ENCODE measurements at regions not wholly inside any gene's neighbourhood (a gene's known extent, or its start where the extent isn't known, plus 50 kb on each side); places are given as distances from the start of the nearest gene placed in this dataset.

DNA sequence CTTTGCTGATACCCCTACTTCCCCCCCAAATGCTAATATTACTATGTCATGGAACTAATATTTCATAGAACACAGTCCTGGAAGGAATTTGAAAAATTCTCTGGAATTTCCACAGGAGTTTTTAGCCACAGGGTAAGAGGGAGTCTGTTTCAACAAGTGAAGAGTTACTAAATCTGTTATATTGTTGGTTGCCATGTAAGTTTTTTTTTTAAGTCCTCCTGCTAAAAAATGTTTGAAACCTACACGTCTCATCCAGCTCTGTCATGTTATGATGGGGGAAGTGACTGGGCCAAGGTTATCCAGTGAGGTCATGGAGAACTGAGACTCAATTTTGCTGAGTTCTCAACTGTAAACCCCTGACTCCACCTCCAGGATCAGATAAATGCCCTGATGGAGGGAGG lies 60.8 kb upstream of the USP24 start:
- H3K27me3 ChIP-seq (ENCODE audit: insufficient read depth, low read depth): no peaks in the 10 kb centered on the region
- H3K4me2 ChIP-seq: no peak overlapping the region
- intact Hi-C loops (cut with micrococcal nuclease; ENCODE audit: unreplicated experiment): loop anchor here (2.0 to 5.0 kb wide), 2 partner anchors 59 to 204 kb away; no protein-coding TSS in a partner anchor
- H4K20me1 ChIP-seq (ENCODE audit: insufficient read depth): no peaks in the 10 kb centered on the region
- no peak overlapping the region for H2AFZ ChIP-seq
- no TSS peak for BruUV-seq (replicated peaks)
- H3K9me3 ChIP-seq (ENCODE audit: insufficient read depth, low read depth): no peaks in the 10 kb centered on the region
- ChIA-PET POLR2A (ENCODE audit: unreplicated experiment) (no interaction called here), CTCF (no interaction called here)
- H3K79me2 ChIP-seq (ENCODE audit: low read depth): no peaks in the 10 kb centered on the region
- H3K9me2 ChIP-seq (ENCODE audit: insufficient read depth): no peaks in the 10 kb centered on the region
- no peak for TF ChIP-seq EZH2 (IDR thresholded peaks at IDR 0.05; ENCODE audit: low read depth)
- TF ChIP-seq, protein P1, sequence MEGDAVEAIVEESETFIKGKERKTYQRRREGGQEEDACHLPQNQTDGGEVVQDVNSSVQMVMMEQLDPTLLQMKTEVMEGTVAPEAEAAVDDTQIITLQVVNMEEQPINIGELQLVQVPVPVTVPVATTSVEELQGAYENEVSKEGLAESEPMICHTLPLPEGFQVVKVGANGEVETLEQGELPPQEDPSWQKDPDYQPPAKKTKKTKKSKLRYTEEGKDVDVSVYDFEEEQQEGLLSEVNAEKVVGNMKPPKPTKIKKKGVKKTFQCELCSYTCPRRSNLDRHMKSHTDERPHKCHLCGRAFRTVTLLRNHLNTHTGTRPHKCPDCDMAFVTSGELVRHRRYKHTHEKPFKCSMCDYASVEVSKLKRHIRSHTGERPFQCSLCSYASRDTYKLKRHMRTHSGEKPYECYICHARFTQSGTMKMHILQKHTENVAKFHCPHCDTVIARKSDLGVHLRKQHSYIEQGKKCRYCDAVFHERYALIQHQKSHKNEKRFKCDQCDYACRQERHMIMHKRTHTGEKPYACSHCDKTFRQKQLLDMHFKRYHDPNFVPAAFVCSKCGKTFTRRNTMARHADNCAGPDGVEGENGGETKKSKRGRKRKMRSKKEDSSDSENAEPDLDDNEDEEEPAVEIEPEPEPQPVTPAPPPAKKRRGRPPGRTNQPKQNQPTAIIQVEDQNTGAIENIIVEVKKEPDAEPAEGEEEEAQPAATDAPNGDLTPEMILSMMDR (conservative IDR thresholded peaks at IDR 0.05): no peak
- no peaks in the 10 kb centered on the region for H3F3A ChIP-seq (ENCODE audit: insufficient read depth, low read depth)
- no peaks in the 10 kb centered on the region for H3K36me3 ChIP-seq (ENCODE audit: low read depth)
- H3K27ac ChIP-seq: no peak overlapping the region
- H3K4me3 ChIP-seq: no peak overlapping the region
- peaks cover 12% of the 10 kb centered on the region for H3K4me1 ChIP-seq (replicated peaks; ENCODE audit: insufficient read depth)
- DNase-seq: no peak

DNA sequence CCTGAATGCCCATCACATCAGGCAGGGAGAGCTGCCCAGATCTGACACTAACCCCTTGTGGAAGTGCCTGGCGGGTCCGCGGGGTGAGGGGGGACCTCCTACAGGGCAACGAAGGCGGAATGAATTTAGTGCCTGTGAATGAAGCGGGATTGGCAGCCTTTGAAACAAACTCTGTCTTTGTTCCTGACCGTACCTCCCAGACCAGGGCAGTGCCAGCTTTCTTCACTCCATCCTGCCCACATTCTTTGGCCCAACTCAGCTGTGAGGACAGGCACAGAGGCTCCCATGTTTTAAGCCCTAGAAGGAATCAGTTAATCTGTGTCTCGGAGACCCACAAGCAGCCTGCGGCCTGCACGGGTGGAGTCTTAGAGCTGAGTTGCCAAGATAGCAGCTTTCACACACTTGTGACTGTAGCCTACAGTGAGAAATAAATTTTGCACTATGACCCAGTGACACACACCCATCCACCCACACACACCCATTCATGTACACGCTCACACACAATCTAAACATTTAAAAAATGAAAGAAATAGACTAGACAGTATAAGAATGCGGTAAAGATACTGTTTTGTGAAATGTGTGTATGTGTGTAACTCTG lies 60.1 kb upstream of the USP24 start:
- Histone ChIP-seq H2AFZ (no peak overlapping the region), H3K9me3 (ENCODE audit: insufficient read depth, low read depth) (no peaks in the 10 kb centered on the region), H3K4me3 (no peak overlapping the region), H3K36me3 (ENCODE audit: low read depth) (no peaks in the 10 kb centered on the region), H3K9me2 (ENCODE audit: insufficient read depth) (no peaks in the 10 kb centered on the region), H3K4me1 (replicated peaks; ENCODE audit: insufficient read depth) (peaks cover 12% of the 10 kb centered on the region), H3K4me2 (no peak overlapping the region), H3K79me2 (ENCODE audit: low read depth) (no peaks in the 10 kb centered on the region), H3K27me3 (ENCODE audit: insufficient read depth, low read depth) (no peaks in the 10 kb centered on the region), H3F3A (ENCODE audit: insufficient read depth, low read depth) (no peaks in the 10 kb centered on the region), H4K20me1 (ENCODE audit: insufficient read depth) (no peaks in the 10 kb centered on the region), H3K27ac (no peak overlapping the region)
- intact Hi-C loops (cut with micrococcal nuclease; ENCODE audit: unreplicated experiment): loop anchor here (5.0 kb wide), 1 partner anchor 203 kb away; no protein-coding TSS in a partner anchor
- POLR2A ChIA-PET (ENCODE audit: unreplicated experiment): no interaction called here
- no peak for DNase-seq
- TF ChIP-seq, protein P1 (conservative IDR thresholded peaks at IDR 0.05): no peak
- no peak for TF ChIP-seq EZH2 (IDR thresholded peaks at IDR 0.05; ENCODE audit: low read depth)
- BruUV-seq (replicated peaks): no TSS peak
- CTCF ChIA-PET: no interaction called here

DNA sequence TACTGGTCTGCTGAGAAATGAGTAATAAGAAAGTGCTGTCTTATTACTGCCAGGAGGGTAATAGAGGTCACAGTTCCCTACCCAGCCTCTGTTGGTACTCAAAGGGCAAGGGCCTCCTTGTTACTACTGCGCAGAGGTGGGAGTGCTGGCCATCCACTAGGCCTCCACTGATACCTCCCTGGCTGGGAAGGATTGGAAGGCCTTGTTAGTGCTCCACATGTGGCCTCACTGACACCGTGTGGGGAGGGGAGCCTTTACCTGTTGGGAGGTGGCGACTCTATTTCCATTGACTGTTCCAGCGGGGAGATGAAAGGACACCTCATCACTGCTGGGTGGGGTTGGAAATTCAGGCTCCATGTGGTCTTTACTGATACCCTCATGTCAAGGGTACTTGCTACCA lies 57.8 kb upstream of the USP24 start:
- H3K79me2 ChIP-seq (ENCODE audit: low read depth): no peaks in the 10 kb centered on the region
- peaks cover 12% of the 10 kb centered on the region for H3K4me1 ChIP-seq (replicated peaks; ENCODE audit: insufficient read depth)
- no peaks in the 10 kb centered on the region for H4K20me1 ChIP-seq (ENCODE audit: insufficient read depth)
- H3K4me2 ChIP-seq: no peak overlapping the region
- no peaks in the 10 kb centered on the region for H3F3A ChIP-seq (ENCODE audit: insufficient read depth, low read depth)
- ChIA-PET POLR2A (ENCODE audit: unreplicated experiment) (no interaction called here), CTCF (interaction anchor here (0.7 kb wide), 1 partner anchor 1244 kb away, joined by 4 read pairs; no protein-coding TSS in a partner anchor)
- DNase-seq: no peak
- no TSS peak for BruUV-seq (replicated peaks)
- H3K27me3 ChIP-seq (ENCODE audit: insufficient read depth, low read depth): no peaks in the 10 kb centered on the region
- no peak overlapping the region for H3K27ac ChIP-seq
- H2AFZ ChIP-seq: no peak overlapping the region
- intact Hi-C loops (cut with micrococcal nuclease; ENCODE audit: unreplicated experiment): loop anchor here (1.0 kb wide), 1 partner anchor 27 kb away; no protein-coding TSS in a partner anchor
- no peaks in the 10 kb centered on the region for H3K9me3 ChIP-seq (ENCODE audit: insufficient read depth, low read depth)
- H3K4me3 ChIP-seq: no peak overlapping the region
- H3K9me2 ChIP-seq (ENCODE audit: insufficient read depth): no peaks in the 10 kb centered on the region
- no peak for TF ChIP-seq EZH2 (IDR thresholded peaks at IDR 0.05; ENCODE audit: low read depth)
- TF ChIP-seq, protein P1 (conservative IDR thresholded peaks at IDR 0.05): no peak
- no peaks in the 10 kb centered on the region for H3K36me3 ChIP-seq (ENCODE audit: low read depth)
